ENCODE measurements at regions not wholly inside any gene's neighbourhood (a gene's known extent, or its start where the extent isn't known, plus 50 kb on each side); places are given as distances from the start of the nearest gene placed in this dataset.

DNA sequence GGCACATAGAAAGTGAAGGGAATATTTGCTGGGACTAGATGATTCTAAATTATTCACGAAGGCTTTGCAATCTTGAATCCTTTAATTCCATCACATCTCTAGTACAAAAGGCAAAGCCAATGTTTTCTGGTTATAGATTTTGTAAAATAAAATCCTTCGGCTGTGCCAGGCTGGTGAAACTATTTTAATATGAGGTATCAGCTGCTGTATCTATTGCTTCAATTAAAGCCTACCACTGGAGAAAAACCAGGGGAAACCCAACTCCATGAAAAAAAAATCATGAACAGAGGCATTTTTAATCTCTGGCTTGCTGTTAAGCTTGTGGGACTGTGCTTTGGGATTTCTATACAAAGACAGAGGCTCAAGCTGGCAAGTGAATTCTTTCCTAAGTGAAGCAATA is 271.8 kb downstream of the QKI start:
- TF ChIP-seq CTCF (IDR thresholded peaks at IDR 0.05; ENCODE audit: low read depth, low read length, poor library complexity, severe bottlenecking): no peak
- TF ChIP-seq EZH2phosphoT487 (IDR thresholded peaks at IDR 0.05; ENCODE audit: borderline replicate concordance, low read length): no peak
